ENCODE measurements at regions not wholly inside any gene's neighbourhood (a gene's known extent, or its start where the extent isn't known, plus 50 kb on each side); places are given as distances from the start of the nearest gene placed in this dataset.

- no peak overlapping the region for H3K27ac ChIP-seq
- TF ChIP-seq CTCF (IDR thresholded peaks at IDR 0.05), result no peak
- TF ChIP-seq ZFX (IDR thresholded peaks at IDR 0.05; ENCODE audit: borderline replicate concordance), result no peak
These were observed 344.4 kb downstream of the CTTN start for GRCh38 chr11:70742553-70743291.

- no peak for TF ChIP-seq ZFX (IDR thresholded peaks at IDR 0.05; ENCODE audit: borderline replicate concordance)
- no peak for TF ChIP-seq CTCF (IDR thresholded peaks at IDR 0.05)
- no peak overlapping the region for H3K27ac ChIP-seq
These were observed 345.0 kb downstream of the CTTN start for GRCh38 chr11:70743329-70743728.

GRCh38 chr11:70743941-70744351 is 345.6 kb downstream of the CTTN start:
- TF ChIP-seq CTCF (IDR thresholded peaks at IDR 0.05) (no peak), ZFX (IDR thresholded peaks at IDR 0.05; ENCODE audit: borderline replicate concordance) (no peak)
- no peak overlapping the region for H3K27ac ChIP-seq

- no peak overlapping the region for H3K27ac ChIP-seq
- no peak for TF ChIP-seq ZFX (IDR thresholded peaks at IDR 0.05; ENCODE audit: borderline replicate concordance)
- no peak for TF ChIP-seq CTCF (IDR thresholded peaks at IDR 0.05)
These were observed 346.3 kb downstream of the CTTN start for GRCh38 chr11:70744396-70745185.

GRCh38 chr11:70745451-70745850 is 347.1 kb downstream of the CTTN start:
- H3K27ac ChIP-seq, result no peak overlapping the region
- TF ChIP-seq ZFX (IDR thresholded peaks at IDR 0.05; ENCODE audit: borderline replicate concordance), result no peak
- TF ChIP-seq CTCF (IDR thresholded peaks at IDR 0.05), result no peak

- no peak for TF ChIP-seq CTCF (IDR thresholded peaks at IDR 0.05)
- TF ChIP-seq ZFX (IDR thresholded peaks at IDR 0.05; ENCODE audit: borderline replicate concordance), result no peak
- H3K27ac ChIP-seq, result no peak overlapping the region
These were observed 347.6 kb downstream of the CTTN start for GRCh38 chr11:70745941-70746340.

- no peak overlapping the region for H3K27ac ChIP-seq
- TF ChIP-seq CTCF (IDR thresholded peaks at IDR 0.05) (no peak), ZFX (IDR thresholded peaks at IDR 0.05; ENCODE audit: borderline replicate concordance) (no peak)
These were observed 348.0 kb downstream of the CTTN start for GRCh38 chr11:70746351-70746750.
